Smooth muscle cell of the brain vasculature (primary cell): ENCODE measurements at regions not wholly inside any gene's neighbourhood (a gene's known extent, or its start where the extent isn't known, plus 50 kb on each side); places are given as distances from the start of the nearest gene placed in this dataset.

ENCODE experiments used
- DNase-seq: peaks from one replicate; pipeline ENCODE4 v3.0.0-alpha.2; 2012; ENCODE audit warnings: low read depth, low spot score

GRCh38 chr18:71899707-71900472 lies 644.3 kb downstream of the CBLN2 start:
- no peak for DNase-seq

- DNase-seq = no peak
Observed at GRCh38 chr18:71899183-71899582, 645.0 kb downstream of the CBLN2 start.

GRCh38 chr18:71887509-71887908 lies 656.6 kb downstream of the CBLN2 start:
- no peak for DNase-seq

GRCh38 chr18:71878226-71878625 lies 665.9 kb downstream of the CBLN2 start:
- DNase-seq = no peak

GRCh38 chr18:71873695-71874094 lies 670.4 kb downstream of the CBLN2 start:
- no peak for DNase-seq

GRCh38 chr18:71865888-71866287 lies 678.3 kb downstream of the CBLN2 start:
- DNase-seq = no peak

GRCh38 chr18:71850602-71851001 lies 693.5 kb downstream of the CBLN2 start:
- DNase-seq = no peak

GRCh38 chr18:71849407-71849806 lies 694.7 kb downstream of the CBLN2 start:
- DNase-seq = no peak

- DNase-seq = no peak
Observed at GRCh38 chr18:71846716-71847115, 697.4 kb downstream of the CBLN2 start.

- no peak for DNase-seq
Observed at GRCh38 chr18:71844814-71845213, 699.3 kb downstream of the CBLN2 start.

GRCh38 chr18:71842666-71843065 lies 701.5 kb downstream of the CBLN2 start:
- DNase-seq = no peak

GRCh38 chr18:71837547-71837946 lies 706.6 kb downstream of the CBLN2 start:
- DNase-seq = no peak

GRCh38 chr18:71832946-71833617 lies 711.1 kb downstream of the CBLN2 start:
- DNase-seq = no peak

- DNase-seq = no peak
Observed at GRCh38 chr18:71831039-71831438, 713.1 kb downstream of the CBLN2 start.

GRCh38 chr18:71827301-71827700 lies 716.8 kb downstream of the CBLN2 start:
- DNase-seq = no peak

GRCh38 chr18:71815305-71815704 lies 728.8 kb downstream of the CBLN2 start:
- no peak for DNase-seq

GRCh38 chr18:71809711-71810110 lies 734.4 kb downstream of the CBLN2 start:
- no peak for DNase-seq

GRCh38 chr18:71808616-71809015 lies 735.5 kb downstream of the CBLN2 start:
- no peak for DNase-seq

- no peak for DNase-seq
Observed at GRCh38 chr18:71807586-71807985, 736.6 kb downstream of the CBLN2 start.

GRCh38 chr18:71798986-71799673 lies 745.0 kb downstream of the CBLN2 start:
- DNase-seq = no peak

- no peak for DNase-seq
Observed at GRCh38 chr18:71797554-71797953, 746.6 kb downstream of the CBLN2 start.

GRCh38 chr18:71784777-71785176 lies 759.4 kb downstream of the CBLN2 start:
- DNase-seq = no peak

GRCh38 chr18:71760541-71760940 lies 783.6 kb downstream of the CBLN2 start:
- no peak for DNase-seq
